NT2/D1 (cell line): ENCODE measurements at regions not wholly inside any gene's neighbourhood (a gene's known extent, or its start where the extent isn't known, plus 50 kb on each side); places are given as distances from the start of the nearest gene placed in this dataset.

ENCODE experiments used
- SUZ12 ChIP-seq: IDR thresholded peaks from 2 replicates; pipeline ENCODE4 v1.6.1; 2011; ENCODE audit not compliant: insufficient read length, insufficient read depth; ENCODE audit errors: extremely low read depth
- YY1 ChIP-seq: IDR thresholded peaks from 2 replicates; pipeline ENCODE4 v1.6.1; 2011; ENCODE audit not compliant: insufficient read length, insufficient read depth
- ZNF274 ChIP-seq: IDR thresholded peaks from 2 replicates; pipeline ENCODE4 v1.6.1; 2011; ENCODE audit warnings: mild to moderate bottlenecking, low read depth, low read length

GRCh38 chr11:92531065-92531739 lies 306.6 kb downstream of the FAT3 start:
- TF ChIP-seq SUZ12: no peak
- TF ChIP-seq ZNF274: no peak
- no peak for TF ChIP-seq YY1
